Nephron progenitor cell (in vitro differentiated cells): ENCODE measurements at regions not wholly inside any gene's neighbourhood (a gene's known extent, or its start where the extent isn't known, plus 50 kb on each side); places are given as distances from the start of the nearest gene placed in this dataset.
A peak's percentile ranks its signal among the peaks of the same experiment; 100 is the strongest.

Experiments
- DNase-seq: peaks from one replicate; pipeline ENCODE4 v3.0.0; 2021
- H3K27ac Mint-ChIP-seq: 2 replicates; pipeline ENCODE4 v1.8.0; 2021; ENCODE audit warnings: mild to moderate bottlenecking, moderate library complexity, mixed read lengths
- H3K27me3 Mint-ChIP-seq: 2 replicates; pipeline ENCODE4 v1.8.0; 2021; ENCODE audit warnings: mild to moderate bottlenecking, low read depth, mixed read lengths; ENCODE audit not compliant: poor library complexity
- H3K36me3 Mint-ChIP-seq: 2 replicates; pipeline ENCODE4 v1.8.0; 2021; ENCODE audit warnings: low read depth, mixed read lengths
- H3K4me1 Mint-ChIP-seq: 2 replicates; pipeline ENCODE4 v1.8.0; 2021; ENCODE audit warnings: mixed read lengths
- H3K4me3 Mint-ChIP-seq: 2 replicates; pipeline ENCODE4 v1.8.0; 2021; ENCODE audit warnings: mild to moderate bottlenecking, moderate library complexity, mixed read lengths
- H3K9me3 Mint-ChIP-seq: 2 replicates; pipeline ENCODE4 v1.8.0; 2021; ENCODE audit warnings: mild to moderate bottlenecking, moderate library complexity, mixed read lengths
- TF ChIP-seq, protein P1 (sequence below): fragments of 200-600 bp; sonication (generic); IDR thresholded peaks from 2 replicates; pipeline ENCODE4 v1.5.0; 2021; ENCODE audit warnings: antibody characterized with exemption

- TF ChIP-seq, protein P1, sequence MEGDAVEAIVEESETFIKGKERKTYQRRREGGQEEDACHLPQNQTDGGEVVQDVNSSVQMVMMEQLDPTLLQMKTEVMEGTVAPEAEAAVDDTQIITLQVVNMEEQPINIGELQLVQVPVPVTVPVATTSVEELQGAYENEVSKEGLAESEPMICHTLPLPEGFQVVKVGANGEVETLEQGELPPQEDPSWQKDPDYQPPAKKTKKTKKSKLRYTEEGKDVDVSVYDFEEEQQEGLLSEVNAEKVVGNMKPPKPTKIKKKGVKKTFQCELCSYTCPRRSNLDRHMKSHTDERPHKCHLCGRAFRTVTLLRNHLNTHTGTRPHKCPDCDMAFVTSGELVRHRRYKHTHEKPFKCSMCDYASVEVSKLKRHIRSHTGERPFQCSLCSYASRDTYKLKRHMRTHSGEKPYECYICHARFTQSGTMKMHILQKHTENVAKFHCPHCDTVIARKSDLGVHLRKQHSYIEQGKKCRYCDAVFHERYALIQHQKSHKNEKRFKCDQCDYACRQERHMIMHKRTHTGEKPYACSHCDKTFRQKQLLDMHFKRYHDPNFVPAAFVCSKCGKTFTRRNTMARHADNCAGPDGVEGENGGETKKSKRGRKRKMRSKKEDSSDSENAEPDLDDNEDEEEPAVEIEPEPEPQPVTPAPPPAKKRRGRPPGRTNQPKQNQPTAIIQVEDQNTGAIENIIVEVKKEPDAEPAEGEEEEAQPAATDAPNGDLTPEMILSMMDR = no peak
- Mint-ChIP-seq H3K4me3 (no peak overlapping the region), H3K36me3 (peaks cover 4% of the 10 kb centered on the region), H3K4me1 (peaks cover 17% of the 10 kb centered on the region), H3K9me3 (peaks cover 4% of the 10 kb centered on the region), H3K27me3 (no peaks in the 10 kb centered on the region), H3K27ac (peak overlapping the region; percentile 77)
- DNase-seq = no peak
Observed at GRCh38 chr5:67337751-67338150, 141.2 kb upstream of the CD180 start.

- Mint-ChIP-seq H3K9me3 (peaks cover 26% of the 10 kb centered on the region), H3K4me1 (peaks cover 17% of the 10 kb centered on the region), H3K27ac (no peak overlapping the region), H3K4me3 (no peak overlapping the region), H3K27me3 (no peaks in the 10 kb centered on the region), H3K36me3 (peaks cover 12% of the 10 kb centered on the region)
- TF ChIP-seq, protein P1 = no peak
- DNase-seq = no peak
Observed at GRCh38 chr5:67335426-67335825, 138.8 kb upstream of the CD180 start.

- H3K27ac Mint-ChIP-seq = no peak overlapping the region
- peaks cover 12% of the 10 kb centered on the region for H3K36me3 Mint-ChIP-seq
- H3K4me3 Mint-ChIP-seq = no peak overlapping the region
- no peaks in the 10 kb centered on the region for H3K27me3 Mint-ChIP-seq
- TF ChIP-seq, protein P1 = no peak
- peaks cover 36% of the 10 kb centered on the region for H3K9me3 Mint-ChIP-seq
- no peak for DNase-seq
- peaks cover 17% of the 10 kb centered on the region for H3K4me1 Mint-ChIP-seq
Observed at GRCh38 chr5:67334373-67334772, 137.8 kb upstream of the CD180 start.

- Mint-ChIP-seq H3K36me3 (peaks cover 12% of the 10 kb centered on the region), H3K4me3 (no peak overlapping the region), H3K4me1 (peaks cover 11% of the 10 kb centered on the region), H3K27me3 (no peaks in the 10 kb centered on the region), H3K27ac (no peak overlapping the region), H3K9me3 (peaks cover 41% of the 10 kb centered on the region)
- TF ChIP-seq, protein P1 = no peak
- no peak for DNase-seq
Observed at GRCh38 chr5:67333171-67333570, 136.6 kb upstream of the CD180 start.

DNA sequence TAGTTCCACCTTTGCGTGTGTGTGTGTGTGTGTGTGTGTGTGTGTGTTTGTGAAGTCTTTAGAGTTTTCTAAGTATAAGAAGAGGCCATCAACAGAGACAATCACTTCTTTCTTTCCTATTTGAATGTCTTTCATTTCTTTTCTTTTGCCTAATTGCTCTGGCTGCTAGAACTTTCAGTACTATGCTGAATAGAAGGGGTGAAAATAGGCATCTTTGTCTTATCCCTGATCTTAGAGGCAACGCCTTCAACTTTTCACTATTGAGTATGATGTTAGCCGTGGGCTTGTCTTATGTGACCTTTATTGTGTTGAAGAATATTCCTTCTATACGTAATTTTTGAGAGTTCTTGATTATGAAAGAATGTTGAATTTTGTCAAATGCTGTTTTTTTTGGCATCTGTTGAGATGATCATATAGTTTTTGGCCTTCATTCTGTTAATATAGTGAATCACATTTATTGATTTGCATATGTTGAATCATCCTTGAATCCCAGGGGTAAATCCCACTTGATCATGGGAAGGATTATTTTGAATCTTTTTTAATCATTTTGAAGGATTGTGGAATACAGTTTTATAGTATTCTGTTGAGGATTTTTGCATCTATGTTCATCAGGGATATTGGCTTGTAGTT, 134.8 kb upstream of the CD180 start:
- peaks cover 41% of the 10 kb centered on the region for H3K9me3 Mint-ChIP-seq
- H3K36me3 Mint-ChIP-seq = peaks cover 12% of the 10 kb centered on the region
- no peak for DNase-seq
- H3K27ac Mint-ChIP-seq = no peak overlapping the region
- no peaks in the 10 kb centered on the region for H3K4me1 Mint-ChIP-seq
- TF ChIP-seq, protein P1 = no peak
- no peaks in the 10 kb centered on the region for H3K27me3 Mint-ChIP-seq
- no peak overlapping the region for H3K4me3 Mint-ChIP-seq

DNA sequence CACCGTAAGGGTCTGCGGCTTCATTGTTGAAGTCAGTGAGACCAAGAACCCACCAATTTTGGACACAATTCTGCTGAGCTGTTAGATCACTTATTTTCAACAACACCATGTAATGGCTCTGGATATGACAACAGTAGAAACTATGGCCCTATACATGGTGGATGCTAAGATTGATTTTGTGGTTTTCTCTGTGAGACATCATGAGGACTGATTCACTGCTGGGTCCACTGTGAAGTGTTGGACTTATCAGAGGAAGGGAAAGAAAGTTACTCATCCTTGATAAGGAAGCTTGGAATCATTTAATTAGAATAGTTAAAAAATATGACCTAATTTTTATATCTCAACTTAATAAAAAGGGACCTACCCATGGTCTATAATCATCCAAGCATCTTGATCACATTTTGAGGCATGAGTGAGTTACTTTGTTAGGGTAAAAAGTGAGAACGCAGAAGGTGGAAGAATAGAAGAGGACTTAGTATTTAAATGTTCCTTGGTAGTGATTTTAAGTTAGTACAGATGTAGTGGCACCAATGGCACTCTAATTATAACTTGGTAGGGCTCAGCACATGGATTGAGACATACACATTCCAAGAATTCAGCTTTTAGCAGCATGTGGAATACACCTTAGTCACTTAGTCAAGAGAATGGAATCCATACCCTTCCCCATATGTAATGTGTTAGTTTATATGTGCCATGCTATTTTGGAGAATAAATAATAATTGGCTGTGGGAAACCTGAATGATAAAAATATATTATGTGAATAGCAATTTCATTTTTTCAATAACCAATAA, 123.5 kb upstream of the CD180 start:
- no peaks in the 10 kb centered on the region for H3K36me3 Mint-ChIP-seq
- H3K9me3 Mint-ChIP-seq = peaks cover 11% of the 10 kb centered on the region
- H3K27ac Mint-ChIP-seq = no peak overlapping the region
- TF ChIP-seq, protein P1 = no peak
- no peak for DNase-seq
- H3K27me3 Mint-ChIP-seq = no peaks in the 10 kb centered on the region
- peaks cover 5% of the 10 kb centered on the region for H3K4me1 Mint-ChIP-seq
- H3K4me3 Mint-ChIP-seq = no peak overlapping the region
